ENCODE measurements at regions not wholly inside any gene's neighbourhood (a gene's known extent, or its start where the extent isn't known, plus 50 kb on each side); places are given as distances from the start of the nearest gene placed in this dataset.

DNA sequence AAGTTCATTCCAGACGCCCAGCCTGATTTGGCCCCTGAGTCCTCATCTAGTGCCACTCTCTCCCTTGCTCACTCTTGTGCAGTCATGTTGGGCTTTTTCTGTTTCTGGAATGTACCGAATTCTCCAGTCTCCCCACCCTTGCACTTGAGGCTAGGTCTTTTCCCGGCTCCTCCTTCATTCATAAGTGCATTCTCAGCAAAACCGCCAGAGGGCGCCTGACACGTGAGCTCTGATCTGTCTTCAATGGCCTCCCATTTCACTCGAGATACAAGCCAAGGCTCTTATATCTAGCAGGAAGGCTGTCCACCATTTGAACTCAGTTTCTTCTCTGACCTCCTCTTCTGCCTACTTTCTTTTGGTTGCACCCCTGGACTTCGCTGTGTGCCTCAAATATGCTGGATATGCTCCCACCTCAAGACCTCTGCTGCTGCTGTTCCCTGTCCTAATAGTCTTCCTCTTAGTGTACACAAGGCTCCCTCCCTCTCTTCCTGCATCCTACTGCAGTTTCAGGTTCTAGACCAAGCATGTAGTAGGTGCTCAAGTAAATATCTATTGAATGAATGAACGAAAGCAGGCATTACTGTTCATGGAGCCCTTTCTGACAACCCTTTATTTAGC, 568.1 kb upstream of the WWC1 start:
- DNase-seq (peak; percentile 69), ATAC-seq (peak; percentile 91 to 92)
- intact Hi-C loops (cut with DNase I): loop anchor here (5.0 to 10.0 kb wide), 3 partner anchors 299 to 501 kb away; no protein-coding TSS in a partner anchor

DNA sequence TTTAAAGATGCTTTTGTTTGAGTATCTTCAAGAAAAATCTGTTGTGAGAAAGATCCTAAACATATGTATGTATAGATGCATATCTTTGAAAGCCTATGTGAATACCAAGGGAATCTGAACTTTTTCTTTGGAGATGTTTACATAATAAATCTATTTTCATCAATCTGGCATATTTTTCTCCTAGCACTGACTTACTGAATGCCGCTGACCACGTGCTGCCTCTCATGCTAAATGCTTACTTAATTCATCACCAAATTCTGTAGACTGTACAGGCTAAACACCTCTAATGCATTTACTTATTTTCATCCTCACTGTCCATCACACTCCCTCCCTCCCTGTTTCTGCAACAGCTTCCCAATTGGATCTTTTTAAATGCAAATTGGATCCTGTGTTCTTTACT, 566.2 kb upstream of the WWC1 start:
- ATAC-seq (no peak), DNase-seq (no peak)
- intact Hi-C loops (cut with DNase I): loop anchor here in 1 of 2 donors (10.0 kb wide), 1 partner anchor 500 kb away; no protein-coding TSS in a partner anchor

DNA sequence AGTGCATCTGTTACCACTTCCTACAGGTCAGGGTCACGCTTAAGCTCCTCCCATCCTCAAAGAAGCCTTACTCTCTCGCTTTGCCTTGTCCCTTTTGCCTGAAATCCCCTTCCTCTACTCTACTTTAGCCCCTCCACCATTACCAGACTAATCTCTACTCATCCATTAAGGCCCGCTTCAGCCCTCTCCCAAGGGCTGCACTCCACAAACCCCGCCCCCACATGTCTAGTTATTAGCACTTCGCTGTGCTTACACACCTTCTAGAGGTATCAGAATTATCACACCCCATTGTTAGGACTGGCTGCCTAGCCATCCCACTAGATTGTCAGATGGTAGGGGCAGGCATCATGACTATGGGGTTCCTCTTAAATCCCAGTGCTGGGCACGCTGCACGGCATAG, 565.7 kb upstream of the WWC1 start:
- intact Hi-C loops (cut with DNase I): loop anchor here in 1 of 2 donors (10.0 kb wide), 1 partner anchor 499 kb away; no protein-coding TSS in a partner anchor
- no peak for DNase-seq
- ATAC-seq: no peak

DNA sequence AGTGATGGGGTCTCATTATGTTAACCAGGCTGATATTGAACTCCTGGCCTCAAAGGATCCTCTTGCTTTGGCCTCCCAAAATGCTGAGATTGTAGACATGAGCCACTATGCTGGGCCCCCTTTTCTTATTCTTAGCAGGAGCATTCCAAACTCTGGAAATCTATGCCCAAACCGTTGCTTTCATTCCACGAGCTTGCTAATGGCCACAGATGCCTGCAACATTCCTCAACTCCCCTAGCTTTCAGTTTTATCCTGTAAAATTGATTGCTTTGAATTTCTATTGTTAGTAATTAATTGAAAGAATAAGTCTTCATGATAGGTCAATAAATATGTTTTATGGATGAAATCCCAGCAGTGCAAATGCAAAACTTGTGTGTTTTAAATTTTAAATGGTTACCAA, 564.8 kb upstream of the WWC1 start:
- intact Hi-C loops (cut with DNase I): loop anchor here in 1 of 2 donors (10.0 kb wide), 1 partner anchor 498 kb away; no protein-coding TSS in a partner anchor
- ATAC-seq: no peak
- DNase-seq: no peak

DNA sequence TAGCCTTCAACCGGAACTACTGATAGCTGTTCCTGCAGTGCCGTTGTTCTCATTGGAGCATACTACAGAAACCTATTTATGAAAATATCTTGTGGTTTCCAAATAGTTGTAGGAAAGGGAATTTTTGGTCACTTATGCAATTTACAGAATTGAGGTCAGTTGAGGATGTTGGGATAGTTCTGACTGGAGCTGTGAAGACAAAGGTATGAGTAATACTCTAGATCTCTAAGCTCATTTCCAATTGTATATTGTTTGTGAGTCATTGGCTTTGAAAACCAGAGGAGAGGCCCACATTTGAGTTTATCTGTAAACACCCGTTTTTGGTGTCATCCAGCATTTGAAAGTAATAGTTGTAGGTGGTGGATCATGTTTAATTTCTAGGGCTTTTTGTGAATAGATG, 561.3 kb upstream of the WWC1 start:
- intact Hi-C loops (cut with DNase I): no loop called here
- ATAC-seq: peak; percentile 27 to 76
- DNase-seq: no peak

DNA sequence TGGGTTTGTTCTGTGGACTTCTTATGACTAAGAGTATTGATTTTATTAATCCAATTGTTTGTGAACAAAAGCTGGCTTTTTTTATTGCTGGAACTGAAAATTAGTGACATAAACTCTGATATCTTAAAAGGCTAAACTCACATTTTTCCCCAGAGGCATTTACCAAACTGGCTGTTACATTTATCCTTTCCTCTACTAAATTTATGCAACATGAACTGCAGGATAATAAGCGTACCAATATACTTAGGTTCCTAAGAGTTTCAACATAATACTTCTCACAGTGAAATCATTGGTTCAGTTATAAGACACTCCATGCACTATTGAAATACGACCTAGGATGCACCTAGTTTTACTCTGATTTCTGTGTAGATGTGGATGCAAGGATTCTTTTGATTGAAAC, 560.8 kb upstream of the WWC1 start:
- intact Hi-C loops (cut with DNase I): no loop called here
- DNase-seq (no peak), ATAC-seq (no peak)

DNA sequence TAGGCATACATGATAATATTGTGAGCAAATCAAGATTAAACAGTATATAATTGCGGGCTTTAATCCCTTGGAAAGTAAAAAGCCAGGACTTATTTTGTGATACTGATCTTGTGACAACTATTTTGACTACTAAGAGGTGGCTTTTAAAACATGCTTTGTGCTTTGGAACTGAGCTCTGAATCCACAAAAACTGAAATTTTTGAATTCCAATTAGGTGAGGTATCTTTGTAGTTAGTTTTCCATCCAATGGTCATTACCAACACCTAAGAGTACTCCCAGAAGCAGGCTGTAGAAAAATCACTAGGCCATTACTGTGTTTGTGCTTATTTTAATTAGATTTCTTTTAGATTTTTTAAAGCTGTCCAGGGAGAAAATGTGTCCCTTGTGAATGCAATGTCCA, 559.5 kb upstream of the WWC1 start:
- DNase-seq: no peak
- no peak for ATAC-seq
- intact Hi-C loops (cut with DNase I): no loop called here

DNA sequence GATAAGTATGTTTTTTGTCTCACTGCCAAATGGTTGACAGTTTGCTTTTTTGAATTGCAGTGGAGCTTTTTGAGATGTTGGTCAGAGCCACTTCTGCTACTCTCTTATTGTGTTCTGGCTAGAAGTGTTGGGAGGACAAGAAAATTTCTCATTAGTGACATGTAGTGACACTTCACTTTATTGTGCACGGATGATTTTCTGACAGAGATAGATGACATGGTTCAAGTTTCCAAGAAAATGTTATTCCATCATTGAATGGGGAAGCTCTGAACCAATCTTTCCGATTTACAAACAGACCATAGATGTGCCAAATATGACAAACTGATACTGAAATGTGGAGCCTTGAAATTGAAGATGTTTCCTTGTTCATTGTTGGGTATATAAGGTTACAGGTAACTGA, 558.9 kb upstream of the WWC1 start:
- intact Hi-C loops (cut with DNase I): no loop called here
- DNase-seq: no peak
- ATAC-seq: no peak

DNA sequence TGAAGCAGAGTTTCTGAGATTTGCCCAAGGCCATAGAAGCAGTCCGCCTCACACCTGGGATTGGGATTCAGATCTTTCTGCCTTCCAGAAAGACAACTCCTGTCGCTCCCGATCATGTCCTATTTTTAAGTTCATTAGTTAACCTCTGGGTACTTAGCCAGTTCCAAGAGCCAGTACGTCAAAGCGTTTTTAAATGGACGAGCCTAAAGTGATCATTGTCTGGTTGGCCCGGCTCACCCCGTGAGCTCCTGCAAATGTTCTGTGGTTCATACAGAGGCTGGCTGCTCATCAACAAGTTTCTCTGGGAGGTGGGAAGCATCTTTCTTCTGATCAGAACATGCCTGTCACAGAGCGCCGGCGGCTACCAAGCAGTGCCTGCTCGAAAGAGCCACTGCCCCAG, 554.5 kb upstream of the WWC1 start:
- DNase-seq (no peak), ATAC-seq (no peak)
- intact Hi-C loops (cut with DNase I): no loop called here

DNA sequence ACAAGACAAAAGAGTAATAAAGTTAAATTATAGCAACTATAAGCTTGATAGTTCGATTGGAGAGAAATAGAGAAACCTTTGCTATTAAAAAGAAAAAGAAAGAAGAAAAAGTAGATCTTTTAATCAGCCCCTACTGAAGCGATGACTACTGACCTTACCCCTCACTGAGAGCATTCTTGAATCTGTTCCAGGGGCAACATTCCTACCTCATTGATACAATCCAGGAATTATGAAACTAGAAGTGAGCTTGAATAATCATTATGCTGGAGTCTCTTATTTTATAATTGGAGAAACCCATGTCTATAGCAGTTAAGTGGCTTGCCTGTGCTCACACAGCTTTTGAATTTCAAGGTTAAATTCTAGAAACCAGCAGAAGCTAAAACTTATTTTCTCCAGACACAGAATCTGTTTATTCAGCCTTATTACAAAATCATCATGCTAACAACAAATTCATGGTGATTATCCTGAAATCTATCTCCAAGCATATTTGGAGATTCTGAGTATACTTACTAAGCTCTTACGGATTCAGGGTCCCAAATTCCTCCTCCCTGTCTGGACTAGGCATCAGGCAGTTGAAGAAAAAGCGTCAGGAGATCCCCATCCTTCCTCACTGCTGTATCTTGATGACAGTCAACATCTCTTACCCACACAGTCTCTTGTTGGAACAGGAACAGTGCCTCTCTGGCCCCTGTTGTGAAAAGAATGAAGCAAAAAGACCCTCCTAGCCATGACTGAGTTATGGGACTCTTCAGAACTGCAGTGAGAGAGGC, 547.6 kb upstream of the WWC1 start:
- peak in 1 of 2 donors; percentile 53 for ATAC-seq
- DNase-seq: no peak
- intact Hi-C loops (cut with DNase I): no loop called here

DNA sequence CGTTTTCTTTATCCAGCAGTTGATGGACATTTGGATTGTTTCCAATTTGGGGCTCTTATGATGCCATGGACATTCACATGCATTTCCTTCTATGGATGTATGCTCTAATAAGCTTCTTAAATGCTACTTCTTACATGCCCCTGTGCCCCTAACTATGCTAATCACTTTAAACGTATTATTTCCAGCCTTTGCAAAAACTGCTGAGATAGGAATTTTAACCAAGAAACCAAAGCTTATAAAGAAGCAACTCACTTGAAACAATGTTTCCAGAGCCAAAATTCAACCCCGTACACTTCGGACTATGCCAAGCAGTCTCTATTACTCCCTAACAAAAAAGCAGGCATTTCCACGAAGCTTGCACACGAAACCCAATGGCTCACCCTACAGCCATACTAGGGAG, 545.6 kb upstream of the WWC1 start:
- intact Hi-C loops (cut with DNase I): no loop called here
- no peak for DNase-seq
- ATAC-seq: no peak

DNA sequence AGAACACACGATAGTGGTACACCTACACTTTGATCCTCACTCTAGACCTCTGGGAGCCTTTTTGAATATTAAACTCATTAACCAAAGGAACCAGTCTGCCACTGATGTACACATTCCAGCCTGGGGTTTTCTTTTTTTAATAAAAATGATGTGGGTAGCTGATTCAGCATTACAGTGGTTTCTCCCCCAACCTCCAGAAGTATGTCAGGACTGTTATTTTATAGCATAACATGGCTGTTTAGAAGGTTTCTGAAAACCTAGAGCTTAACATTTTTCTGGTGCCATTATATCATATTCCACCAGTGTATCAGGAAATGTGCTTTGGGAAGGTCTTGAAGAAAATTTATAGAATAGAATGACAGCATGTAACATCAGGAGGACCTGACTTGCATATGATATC, 540.9 kb upstream of the WWC1 start:
- DNase-seq: no peak
- intact Hi-C loops (cut with DNase I): no loop called here
- ATAC-seq: no peak

DNA sequence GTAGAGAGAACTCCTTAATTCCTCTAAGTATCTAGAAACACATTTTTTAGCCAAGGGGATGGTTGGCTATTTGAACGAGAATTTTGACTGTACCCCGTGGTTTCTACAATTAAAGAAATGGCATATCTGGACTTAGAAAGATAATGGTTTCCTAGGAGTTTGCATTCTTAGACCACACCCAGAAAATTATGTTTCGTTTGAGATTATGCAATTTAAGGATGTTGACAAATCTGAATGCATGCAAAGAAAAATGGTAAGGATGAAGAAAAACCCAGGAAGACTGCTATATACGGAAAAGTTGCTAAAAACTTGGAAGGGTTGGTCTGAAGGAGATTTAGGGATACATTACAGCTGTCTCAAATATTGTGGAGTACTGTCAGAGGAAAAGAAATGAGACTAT, 538.5 kb upstream of the WWC1 start:
- no peak for ATAC-seq
- DNase-seq: no peak
- intact Hi-C loops (cut with DNase I): no loop called here

DNA sequence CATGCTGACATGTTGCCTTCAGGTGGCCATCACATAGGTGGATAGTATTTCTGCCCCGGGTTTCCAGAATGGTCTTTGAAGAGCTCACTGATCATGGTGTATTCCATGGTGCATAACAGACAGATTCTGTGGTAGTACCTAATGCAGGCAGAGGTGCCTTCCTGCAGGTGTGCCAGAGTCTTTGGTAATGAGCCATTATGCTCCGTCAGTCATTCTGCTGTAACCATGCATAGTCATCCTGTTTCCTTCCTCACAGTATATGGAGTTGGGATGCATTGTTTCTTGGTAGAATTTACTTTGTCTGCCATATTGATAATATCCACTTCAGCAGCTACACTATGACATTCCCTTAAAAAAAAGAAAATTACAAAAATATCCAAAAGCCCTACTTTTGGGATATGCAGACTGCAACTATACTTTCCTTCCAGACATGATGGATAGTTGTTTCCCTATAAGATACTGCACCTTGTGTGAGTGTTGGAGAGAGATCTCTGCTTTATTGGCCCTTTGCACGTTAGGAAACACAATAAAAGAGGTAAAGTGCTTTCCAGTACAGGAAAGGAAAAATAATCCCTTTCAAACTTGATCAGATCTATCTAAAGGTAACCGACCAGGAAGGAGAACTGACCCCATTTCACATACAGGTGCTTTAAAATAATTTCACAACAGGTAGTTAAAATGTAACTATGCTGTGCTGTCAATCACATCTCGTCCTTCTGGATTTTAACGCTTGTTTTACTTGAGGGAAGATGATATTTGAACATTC, 537.5 kb upstream of the WWC1 start:
- intact Hi-C loops (cut with DNase I): no loop called here
- ATAC-seq: no peak
- no peak for DNase-seq

DNA sequence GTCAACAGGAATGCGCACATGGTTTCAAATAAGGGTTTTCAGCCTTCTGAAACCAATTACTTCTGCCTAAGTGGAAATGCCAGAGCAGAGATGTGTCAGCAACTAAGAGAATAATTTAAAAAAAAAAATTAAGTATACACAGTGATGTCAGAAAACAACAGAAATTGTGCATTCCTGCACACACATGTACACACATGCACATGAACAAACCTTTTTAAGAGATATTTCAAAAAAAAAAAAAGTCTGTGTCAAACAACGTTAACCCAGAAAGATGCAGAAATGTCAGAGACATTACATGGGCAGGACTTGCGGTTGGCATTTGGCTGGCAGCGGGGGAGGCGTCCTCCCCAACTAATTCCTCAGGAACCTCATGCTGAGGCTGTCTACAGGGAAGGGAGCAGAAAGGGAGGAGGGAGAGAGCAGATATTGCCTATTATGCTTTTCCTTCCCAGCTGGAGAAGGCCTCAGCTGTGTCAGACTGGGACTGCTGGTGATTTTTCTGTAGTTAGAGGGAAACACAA, 536.9 kb upstream of the WWC1 start:
- intact Hi-C loops (cut with DNase I): no loop called here

DNA sequence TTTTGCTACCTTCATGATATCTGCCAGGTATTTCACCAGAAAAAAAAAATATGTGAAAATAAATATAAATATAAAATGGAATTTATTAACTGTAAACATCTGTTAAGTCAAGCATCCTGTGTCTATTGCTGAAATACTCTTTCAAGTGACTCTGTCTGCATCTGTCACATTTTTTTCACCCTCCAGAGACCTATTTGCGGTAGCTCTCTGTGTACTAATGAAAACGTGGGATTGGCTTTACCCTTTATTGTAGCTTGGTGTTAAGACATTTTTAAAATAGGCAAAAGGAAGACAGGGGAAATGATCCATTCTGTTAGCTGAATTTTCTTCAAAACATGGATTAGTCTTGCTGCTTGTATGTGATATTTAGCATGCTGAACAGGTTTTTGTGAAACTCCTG, 536.0 kb upstream of the WWC1 start:
- DNase-seq: no peak
- no peak for ATAC-seq
- intact Hi-C loops (cut with DNase I): no loop called here

More for the DNA sequence above, 536.9 kb upstream of the WWC1 start:
- DNase-seq (no peak), ATAC-seq (no peak)

DNA sequence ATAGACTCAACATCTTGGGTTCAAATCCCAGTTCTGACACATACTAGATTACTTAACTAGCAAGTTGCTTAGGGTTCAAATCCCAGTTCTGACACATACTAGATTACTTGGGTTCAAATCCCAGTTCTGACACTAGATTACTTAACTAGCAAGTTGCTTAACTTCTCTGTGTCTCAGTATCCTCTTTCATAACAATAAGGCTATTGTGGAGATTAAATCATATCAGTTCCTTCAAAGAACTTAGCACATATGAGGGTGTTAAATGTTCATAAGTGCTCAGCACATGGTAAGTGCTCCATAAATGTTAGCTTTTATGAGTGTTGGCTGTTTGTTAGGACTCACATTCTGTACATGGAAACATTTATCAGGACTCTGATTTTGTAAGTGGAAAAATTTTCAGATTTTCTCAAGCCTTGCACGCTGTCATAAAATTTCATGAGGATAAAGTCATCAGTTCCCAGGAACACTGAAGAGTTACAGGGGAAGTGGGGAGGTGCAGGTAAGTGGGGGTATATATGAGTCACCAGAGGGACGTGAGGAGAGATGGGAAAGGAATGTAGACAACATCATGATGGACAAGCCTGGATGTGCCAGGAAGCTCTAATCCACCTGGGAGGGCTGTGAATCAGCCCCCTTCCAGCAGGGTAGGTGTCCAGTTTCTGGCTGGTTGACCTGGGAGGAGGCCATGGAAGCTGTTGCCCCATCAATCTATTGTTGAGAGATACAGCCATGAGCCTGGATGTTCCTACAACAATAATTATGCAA, 532.2 kb upstream of the WWC1 start:
- ATAC-seq (peak in 1 of 2 donors; percentile 94), DNase-seq (no peak)
- intact Hi-C loops (cut with DNase I): no loop called here

DNA sequence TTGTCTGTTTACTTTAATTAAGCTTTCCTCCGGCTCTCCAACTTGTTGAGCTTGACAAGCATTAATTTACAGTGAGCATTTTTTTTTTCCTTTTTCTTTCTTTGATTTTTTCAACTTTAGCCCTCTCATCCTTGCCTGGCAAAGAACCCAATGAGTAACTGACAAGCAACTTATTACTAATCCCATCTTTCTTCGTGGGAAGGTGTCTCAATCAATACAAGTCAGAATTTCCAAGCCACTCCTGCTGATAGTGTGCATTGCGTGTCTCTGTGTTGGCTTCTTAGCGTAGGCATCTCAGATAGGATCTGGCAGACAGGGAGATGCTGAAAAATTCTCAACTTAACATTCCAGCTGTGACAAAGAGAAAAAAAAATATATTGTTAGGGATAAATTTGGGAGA, 527.7 kb upstream of the WWC1 start:
- ATAC-seq: no peak

DNA sequence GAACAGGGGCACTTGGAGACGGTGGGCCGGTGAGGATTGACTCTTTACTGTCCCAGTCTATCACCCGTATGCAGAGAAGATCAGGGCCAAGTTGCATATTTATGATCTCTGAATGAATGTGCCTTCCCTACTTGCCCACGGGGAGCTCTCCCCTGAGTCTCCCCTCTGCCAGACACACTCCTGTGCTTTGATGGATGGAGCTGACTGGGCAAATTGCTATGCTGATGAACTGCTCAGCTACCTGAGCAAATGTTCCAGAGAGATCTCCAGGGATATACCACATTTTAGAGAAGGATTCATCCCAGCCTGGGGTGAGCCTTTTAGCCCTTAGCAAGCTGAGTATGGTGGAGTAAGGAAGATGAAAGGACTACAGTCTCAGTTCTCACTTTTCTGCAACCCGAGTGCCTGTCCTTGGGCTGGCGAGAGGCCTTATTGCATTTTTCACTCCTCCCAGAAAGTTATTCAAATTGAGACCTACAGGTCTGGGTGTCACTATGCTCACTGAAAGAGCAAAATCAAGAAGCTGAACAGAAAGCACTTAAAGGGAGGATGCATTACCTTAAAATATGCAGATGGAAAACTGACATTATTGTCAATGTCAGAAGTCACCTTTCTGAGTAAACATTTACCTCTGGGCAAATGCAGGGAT, 526.7 kb upstream of the WWC1 start:
- DNase-seq (no peak), ATAC-seq (no peak)
- intact Hi-C loops (cut with DNase I): no loop called here

More for the DNA sequence above, 527.7 kb upstream of the WWC1 start:
- intact Hi-C loops (cut with DNase I): no loop called here
- no peak for DNase-seq

Data from left cardiac atrium (tissue), 4 donors.